B cell (primary cell): ENCODE measurements at regions not wholly inside any gene's neighbourhood (a gene's known extent, or its start where the extent isn't known, plus 50 kb on each side); places are given as distances from the start of the nearest gene placed in this dataset.

ENCODE experiments used
- CTCF ChIP-seq: fragments of 200-600 bp; IDR thresholded peaks from one replicate; pipeline ENCODE4 v1.8.0; 2022; ENCODE audit warnings: antibody characterized with exemption, mild to moderate bottlenecking
- EZH2 ChIP-seq: IDR thresholded peaks from 2 replicates; pipeline ENCODE4 v1.6.1; 2012; ENCODE audit warnings: borderline replicate concordance, low read depth, mild to moderate bottlenecking, moderate library complexity, low read length; ENCODE audit not compliant: insufficient read depth, poor library complexity, severe bottlenecking

- TF ChIP-seq CTCF (no peak), EZH2 (no peak)
Observed at GRCh38 chr12:131436922-131437705, 273.8 kb upstream of the SFSWAP start.
